AG04450 (cell line): ENCODE measurements at regions not wholly inside any gene's neighbourhood (a gene's known extent, or its start where the extent isn't known, plus 50 kb on each side); places are given as distances from the start of the nearest gene placed in this dataset.

ENCODE experiments used
- CTCF ChIA-PET: fragments of 300-600, 350-600 bp; formaldehyde crosslinking; extraction: SDS; loops from one replicate; lab custom pipeline; 2022; ENCODE audit warnings: antibody characterized with exemption, inconsistent platforms; lab: Charles Lee
- POLR2A ChIA-PET: fragments of 350-600 bp; formaldehyde crosslinking; extraction: SDS; loops from one replicate; lab custom pipeline; 2021; ENCODE audit warnings: antibody characterized with exemption, inconsistent platforms; lab: Yijun Ruan, JAX
- DNase-seq: peaks from one replicate; pipeline ENCODE4 v3.0.0-alpha.2; 2011; ENCODE audit warnings: low read depth, low spot score
- H3K27ac ChIP-seq: one replicate; pipeline ENCODE4 v1.5.1; 2012; ENCODE audit warnings: low read depth, low read length, control low read depth
- H3K27me3 ChIP-seq: one replicate; pipeline ENCODE4 v1.6.0; 2012; ENCODE audit warnings: low read length; ENCODE audit not compliant: control insufficient read depth, insufficient read depth
- H3K4me3 ChIP-seq: 2 replicates; pipeline ENCODE4 v1.5.1; 2011; ENCODE audit warnings: mild to moderate bottlenecking, low read depth, low read length, control low read depth
- H3K9me3 ChIP-seq: 2 replicates; pipeline ENCODE4 v1.5.1; 2012; ENCODE audit warnings: low read length; ENCODE audit not compliant: control insufficient read depth, insufficient read depth
- TF ChIP-seq, protein P1 (sequence below): IDR thresholded peaks from 2 replicates; pipeline ENCODE4 v1.5.1; 2011; ENCODE audit warnings: low read depth, low read length, control low read depth, inconsistent platforms

DNA sequence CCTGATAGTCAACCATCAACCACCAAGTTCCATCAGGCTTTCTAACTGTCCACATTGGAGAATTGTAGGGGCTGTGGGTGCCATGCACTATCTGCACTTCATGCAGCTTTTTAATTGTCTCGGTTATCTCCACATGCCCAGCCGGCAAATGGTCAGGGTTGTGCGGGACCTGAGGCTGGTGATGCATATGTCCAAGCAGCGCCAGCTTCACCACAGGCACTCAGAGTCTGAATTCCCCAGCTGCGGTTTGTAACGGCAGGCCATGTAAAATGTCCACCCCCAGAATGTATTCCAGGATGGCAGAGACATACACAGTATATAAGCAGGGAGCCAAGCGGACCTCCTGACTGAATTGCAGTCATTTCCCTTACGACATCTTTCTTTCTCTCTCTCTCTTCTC is 435.6 kb downstream of the DYNC2H1 start:
- no peak overlapping the region for H3K27ac ChIP-seq
- H3K9me3 ChIP-seq = peaks cover 9% of the 10 kb centered on the region
- no peaks in the 10 kb centered on the region for H3K27me3 ChIP-seq
- ChIA-PET POLR2A (no interaction called here), CTCF (no interaction called here)
- no peak overlapping the region for H3K4me3 ChIP-seq
- DNase-seq = no peak
- TF ChIP-seq, protein P1, sequence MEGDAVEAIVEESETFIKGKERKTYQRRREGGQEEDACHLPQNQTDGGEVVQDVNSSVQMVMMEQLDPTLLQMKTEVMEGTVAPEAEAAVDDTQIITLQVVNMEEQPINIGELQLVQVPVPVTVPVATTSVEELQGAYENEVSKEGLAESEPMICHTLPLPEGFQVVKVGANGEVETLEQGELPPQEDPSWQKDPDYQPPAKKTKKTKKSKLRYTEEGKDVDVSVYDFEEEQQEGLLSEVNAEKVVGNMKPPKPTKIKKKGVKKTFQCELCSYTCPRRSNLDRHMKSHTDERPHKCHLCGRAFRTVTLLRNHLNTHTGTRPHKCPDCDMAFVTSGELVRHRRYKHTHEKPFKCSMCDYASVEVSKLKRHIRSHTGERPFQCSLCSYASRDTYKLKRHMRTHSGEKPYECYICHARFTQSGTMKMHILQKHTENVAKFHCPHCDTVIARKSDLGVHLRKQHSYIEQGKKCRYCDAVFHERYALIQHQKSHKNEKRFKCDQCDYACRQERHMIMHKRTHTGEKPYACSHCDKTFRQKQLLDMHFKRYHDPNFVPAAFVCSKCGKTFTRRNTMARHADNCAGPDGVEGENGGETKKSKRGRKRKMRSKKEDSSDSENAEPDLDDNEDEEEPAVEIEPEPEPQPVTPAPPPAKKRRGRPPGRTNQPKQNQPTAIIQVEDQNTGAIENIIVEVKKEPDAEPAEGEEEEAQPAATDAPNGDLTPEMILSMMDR = no peak

GRCh38 chr11:103545551-103545950 is 436.3 kb downstream of the DYNC2H1 start:
- no peak overlapping the region for H3K4me3 ChIP-seq
- TF ChIP-seq, protein P1 = no peak
- no peak overlapping the region for H3K27ac ChIP-seq
- DNase-seq = no peak
- ChIA-PET CTCF (interaction anchor here (4.3 kb wide), 1 partner anchor 8 kb away, joined by 36 read pairs; no protein-coding TSS in a partner anchor), POLR2A (no interaction called here)
- peaks cover 9% of the 10 kb centered on the region for H3K9me3 ChIP-seq
- no peaks in the 10 kb centered on the region for H3K27me3 ChIP-seq

DNA sequence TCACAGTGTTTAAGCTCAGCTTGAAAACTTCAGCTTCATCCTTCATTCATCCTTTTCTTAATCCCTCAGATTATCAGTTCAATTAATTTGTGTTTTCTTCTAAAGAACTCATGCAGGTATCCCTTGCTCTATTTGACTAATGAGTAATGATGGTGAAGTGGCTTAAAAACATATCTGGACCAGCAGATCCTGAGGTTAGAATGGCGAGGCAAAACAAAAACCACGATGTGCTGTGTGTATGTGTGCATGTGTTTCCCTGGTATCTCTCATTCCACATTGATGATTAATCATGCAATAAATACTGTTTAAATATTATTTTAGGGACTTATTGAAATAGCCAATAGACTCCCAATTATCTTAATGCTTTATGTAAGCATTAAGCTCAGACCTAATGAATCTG is 437.0 kb downstream of the DYNC2H1 start:
- CTCF ChIA-PET = interaction anchor here (4.3 kb wide), 1 partner anchor 9 kb away, joined by 36 read pairs; no protein-coding TSS in a partner anchor
- DNase-seq = no peak
- POLR2A ChIA-PET = no interaction called here

GRCh38 chr11:103547024-103547423 is 437.8 kb downstream of the DYNC2H1 start:
- H3K9me3 ChIP-seq = peaks cover 3% of the 10 kb centered on the region; the same call in 1 of the 2 replicates
- ChIA-PET CTCF (interaction anchor here (4.3 kb wide), 1 partner anchor 10 kb away, joined by 36 read pairs; no protein-coding TSS in a partner anchor), POLR2A (no interaction called here)

More for the DNA sequence above, 437.0 kb downstream of the DYNC2H1 start:
- Histone ChIP-seq H3K27ac (no peak overlapping the region), H3K27me3 (no peaks in the 10 kb centered on the region), H3K9me3 (peaks cover 7% of the 10 kb centered on the region), H3K4me3 (no peak overlapping the region)
- TF ChIP-seq, protein P1 = no peak

DNA sequence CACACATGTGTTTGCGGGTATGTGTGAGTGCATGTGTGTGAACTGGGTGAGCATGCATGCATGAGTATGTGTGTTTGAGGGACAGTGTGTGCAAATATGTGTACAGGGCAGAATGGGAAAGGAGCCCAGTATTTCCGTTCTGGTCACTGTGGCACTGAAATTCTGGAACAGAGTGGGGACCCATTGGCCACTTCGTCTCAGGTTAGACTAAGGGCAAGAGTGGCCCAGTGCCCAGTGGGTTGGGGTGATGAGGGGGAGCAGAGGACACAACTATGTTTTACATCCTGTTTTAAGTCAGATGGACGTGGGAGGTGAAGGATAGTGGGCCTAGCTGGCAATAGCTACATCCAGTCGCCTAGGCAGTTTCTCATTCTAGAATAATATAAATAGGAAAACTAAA is 438.5 kb downstream of the DYNC2H1 start:
- ChIA-PET POLR2A (no interaction called here), CTCF (interaction anchor here (0.6 to 4.3 kb wide), 2 partner anchors 11 to 176 kb away, joined by 3 to 36 read pairs; no protein-coding TSS in a partner anchor)
- Histone ChIP-seq H3K9me3 (no peaks in the 10 kb centered on the region), H3K4me3 (no peak overlapping the region), H3K27ac (no peak overlapping the region), H3K27me3 (no peaks in the 10 kb centered on the region)
- DNase-seq = no peak
- TF ChIP-seq, protein P1 = no peak

More at GRCh38 chr11:103547024-103547423, 437.8 kb downstream of the DYNC2H1 start:
- H3K4me3 ChIP-seq = no peak overlapping the region
- no peaks in the 10 kb centered on the region for H3K27me3 ChIP-seq
- no peak overlapping the region for H3K27ac ChIP-seq
- no peak for DNase-seq
- TF ChIP-seq, protein P1 = no peak
